ENCODE measurements at regions not wholly inside any gene's neighbourhood (a gene's known extent, or its start where the extent isn't known, plus 50 kb on each side); places are given as distances from the start of the nearest gene placed in this dataset.
"Not testable (repeated sequence)": the region's sequence is repeated elsewhere in the genome, so short reads cannot be mapped to it uniquely, and the experiment has no call there.

- peaks cover 7% of the 10 kb centered on the region for H3K27me3 Mint-ChIP-seq (ENCODE audit: low read depth)
- DNase-seq (ENCODE audit: low spot score) = no peak
- no peak overlapping the region for H3K27ac Mint-ChIP-seq
- intact Hi-C loops (cut with micrococcal nuclease) = no loop called here
- H3K36me3 Mint-ChIP-seq (ENCODE audit: low read depth) = no peaks in the 10 kb centered on the region
- H3K4me1 Mint-ChIP-seq (ENCODE audit: low read depth) = no peaks in the 10 kb centered on the region
- H3K9me3 Mint-ChIP-seq = peaks cover 16% of the 10 kb centered on the region
- H3K4me3 Mint-ChIP-seq (ENCODE audit: low read depth) = no peak overlapping the region
Observed at GRCh38 chr1:173257805-173258204, 50.7 kb upstream of the TNFSF4 start.

- H3K4me1 Mint-ChIP-seq (ENCODE audit: low read depth) = no peaks in the 10 kb centered on the region
- intact Hi-C loops (cut with micrococcal nuclease) = no loop called here
- no peak overlapping the region for H3K27ac Mint-ChIP-seq
- H3K36me3 Mint-ChIP-seq (ENCODE audit: low read depth) = no peaks in the 10 kb centered on the region
- peaks cover 16% of the 10 kb centered on the region for H3K9me3 Mint-ChIP-seq
- no peak overlapping the region for H3K4me3 Mint-ChIP-seq (ENCODE audit: low read depth)
- H3K27me3 Mint-ChIP-seq (ENCODE audit: low read depth) = peaks cover 5% of the 10 kb centered on the region
- no peak for DNase-seq (ENCODE audit: low spot score)
Observed at GRCh38 chr1:173258479-173259264, 51.5 kb upstream of the TNFSF4 start.

GRCh38 chr1:173260329-173260728 is 53.2 kb upstream of the TNFSF4 start:
- intact Hi-C loops (cut with micrococcal nuclease); H3K4me3 Mint-ChIP-seq (ENCODE audit: low read depth); DNase-seq (ENCODE audit: low spot score); H3K36me3 Mint-ChIP-seq (ENCODE audit: low read depth); H3K4me1 Mint-ChIP-seq (ENCODE audit: low read depth); H3K27me3 Mint-ChIP-seq (ENCODE audit: low read depth); H3K27ac Mint-ChIP-seq: not testable (repeated sequence)
- H3K9me3 Mint-ChIP-seq = peaks cover 16% of the 10 kb centered on the region

- H3K36me3 Mint-ChIP-seq (ENCODE audit: low read depth) = no peaks in the 10 kb centered on the region
Observed at GRCh38 chr1:173266841-173267240, 59.7 kb upstream of the TNFSF4 start.

GRCh38 chr1:173267453-173267945 is 60.4 kb upstream of the TNFSF4 start:
- Mint-ChIP-seq H3K36me3 (ENCODE audit: low read depth) (no peaks in the 10 kb centered on the region), H3K4me3 (ENCODE audit: low read depth) (no peak overlapping the region), H3K4me1 (ENCODE audit: low read depth) (no peaks in the 10 kb centered on the region), H3K27ac (no peak overlapping the region), H3K27me3 (ENCODE audit: low read depth) (peaks cover 12% of the 10 kb centered on the region), H3K9me3 (no peaks in the 10 kb centered on the region)
- intact Hi-C loops (cut with micrococcal nuclease) = no loop called here
- no peak for DNase-seq (ENCODE audit: low spot score)

More at GRCh38 chr1:173266841-173267240, 59.7 kb upstream of the TNFSF4 start:
- H3K4me1 Mint-ChIP-seq (ENCODE audit: low read depth) = no peaks in the 10 kb centered on the region
- H3K4me3 Mint-ChIP-seq (ENCODE audit: low read depth) = no peak overlapping the region
- H3K9me3 Mint-ChIP-seq = no peaks in the 10 kb centered on the region
- intact Hi-C loops (cut with micrococcal nuclease) = no loop called here
- peaks cover 12% of the 10 kb centered on the region for H3K27me3 Mint-ChIP-seq (ENCODE audit: low read depth)
- DNase-seq (ENCODE audit: low spot score) = no peak
- no peak overlapping the region for H3K27ac Mint-ChIP-seq

GRCh38 chr1:173268261-173268660 is 61.1 kb upstream of the TNFSF4 start:
- H3K36me3 Mint-ChIP-seq (ENCODE audit: low read depth) = no peaks in the 10 kb centered on the region
- no peaks in the 10 kb centered on the region for H3K9me3 Mint-ChIP-seq
- no peak overlapping the region for H3K4me3 Mint-ChIP-seq (ENCODE audit: low read depth)
- no peak for DNase-seq (ENCODE audit: low spot score)
- peaks cover 12% of the 10 kb centered on the region for H3K27me3 Mint-ChIP-seq (ENCODE audit: low read depth)
- intact Hi-C loops (cut with micrococcal nuclease) = no loop called here
- H3K4me1 Mint-ChIP-seq (ENCODE audit: low read depth) = no peaks in the 10 kb centered on the region
- no peak overlapping the region for H3K27ac Mint-ChIP-seq

GRCh38 chr1:173268786-173269277 is 61.7 kb upstream of the TNFSF4 start:
- H3K27ac Mint-ChIP-seq = no peak overlapping the region
- no peaks in the 10 kb centered on the region for H3K36me3 Mint-ChIP-seq (ENCODE audit: low read depth)
- intact Hi-C loops (cut with micrococcal nuclease) = no loop called here
- H3K9me3 Mint-ChIP-seq = no peaks in the 10 kb centered on the region
- no peak overlapping the region for H3K4me3 Mint-ChIP-seq (ENCODE audit: low read depth)
- H3K27me3 Mint-ChIP-seq (ENCODE audit: low read depth) = peaks cover 12% of the 10 kb centered on the region
- DNase-seq (ENCODE audit: low spot score) = no peak
- no peaks in the 10 kb centered on the region for H3K4me1 Mint-ChIP-seq (ENCODE audit: low read depth)

- H3K4me1 Mint-ChIP-seq (ENCODE audit: low read depth) = no peaks in the 10 kb centered on the region
- no peak overlapping the region for H3K4me3 Mint-ChIP-seq (ENCODE audit: low read depth)
- no peak overlapping the region for H3K27ac Mint-ChIP-seq
- H3K36me3 Mint-ChIP-seq (ENCODE audit: low read depth) = no peaks in the 10 kb centered on the region
- H3K27me3 Mint-ChIP-seq (ENCODE audit: low read depth) = peaks cover 12% of the 10 kb centered on the region
- DNase-seq (ENCODE audit: low spot score) = no peak
- intact Hi-C loops (cut with micrococcal nuclease) = no loop called here
- no peaks in the 10 kb centered on the region for H3K9me3 Mint-ChIP-seq
Observed at GRCh38 chr1:173269490-173270230, 62.5 kb upstream of the TNFSF4 start.

- intact Hi-C loops (cut with micrococcal nuclease) = no loop called here
- Mint-ChIP-seq H3K4me1 (ENCODE audit: low read depth) (no peaks in the 10 kb centered on the region), H3K36me3 (ENCODE audit: low read depth) (no peaks in the 10 kb centered on the region), H3K27ac (no peak overlapping the region), H3K9me3 (no peaks in the 10 kb centered on the region), H3K4me3 (ENCODE audit: low read depth) (no peak overlapping the region), H3K27me3 (ENCODE audit: low read depth) (peaks cover 12% of the 10 kb centered on the region)
- no peak for DNase-seq (ENCODE audit: low spot score)
Observed at GRCh38 chr1:173270243-173270642, 63.1 kb upstream of the TNFSF4 start.

GRCh38 chr1:173271021-173271420 is 63.9 kb upstream of the TNFSF4 start:
- not testable (repeated sequence) for H3K27ac Mint-ChIP-seq, H3K9me3 Mint-ChIP-seq

GRCh38 chr1:173275496-173275895 is 68.4 kb upstream of the TNFSF4 start:
- no peak for DNase-seq (ENCODE audit: low spot score)
- H3K27me3 Mint-ChIP-seq (ENCODE audit: low read depth) = peaks cover 19% of the 10 kb centered on the region
- intact Hi-C loops (cut with micrococcal nuclease) = no loop called here
- H3K27ac Mint-ChIP-seq = no peak overlapping the region
- no peak overlapping the region for H3K4me3 Mint-ChIP-seq (ENCODE audit: low read depth)
- H3K4me1 Mint-ChIP-seq (ENCODE audit: low read depth) = peaks cover 3% of the 10 kb centered on the region
- no peaks in the 10 kb centered on the region for H3K9me3 Mint-ChIP-seq
- no peaks in the 10 kb centered on the region for H3K36me3 Mint-ChIP-seq (ENCODE audit: low read depth)

More at GRCh38 chr1:173271021-173271420, 63.9 kb upstream of the TNFSF4 start:
- H3K4me3 Mint-ChIP-seq (ENCODE audit: low read depth); H3K27me3 Mint-ChIP-seq (ENCODE audit: low read depth); H3K36me3 Mint-ChIP-seq (ENCODE audit: low read depth); H3K4me1 Mint-ChIP-seq (ENCODE audit: low read depth); intact Hi-C loops (cut with micrococcal nuclease); DNase-seq (ENCODE audit: low spot score): not testable (repeated sequence)

- Mint-ChIP-seq H3K36me3 (ENCODE audit: low read depth) (no peaks in the 10 kb centered on the region), H3K27me3 (ENCODE audit: low read depth) (peaks cover 19% of the 10 kb centered on the region)
- no peak for DNase-seq (ENCODE audit: low spot score)
Observed at GRCh38 chr1:173276922-173277800, 70.0 kb upstream of the TNFSF4 start.

More at GRCh38 chr1:173276922-173277800, 70.0 kb upstream of the TNFSF4 start:
- intact Hi-C loops (cut with micrococcal nuclease) = no loop called here
- Mint-ChIP-seq H3K9me3 (no peaks in the 10 kb centered on the region), H3K4me3 (ENCODE audit: low read depth) (no peak overlapping the region), H3K27ac (no peak overlapping the region), H3K4me1 (ENCODE audit: low read depth) (peaks cover 3% of the 10 kb centered on the region)

Measured in activated T-helper 2 cell treated with anti-CD3 and anti-CD28 coated beads, Interferon-gamma antibody, Interleukin-2, Interleukin-4, amounts not matched to agents 10 μg/mL and 5 μg/mL and 100 μg/mL, durations not matched to agents 14 hours and 24 hours and 36 hours (primary cell).